SHP77 treated with DMSO at 0.1 percent for 48 hours (cell line): ENCODE measurements at regions not wholly inside any gene's neighbourhood (a gene's known extent, or its start where the extent isn't known, plus 50 kb on each side); places are given as distances from the start of the nearest gene placed in this dataset.
"Not testable (repeated sequence)": the region's sequence is repeated elsewhere in the genome, so short reads cannot be mapped to it uniquely, and the experiment has no call there.

Experiments
- DNase-seq: peaks from one replicate; lab custom pipeline; 2025; lab: John Stamatoyannopoulos, UW

GRCh38 chr3:137438561-137438960, 325.6 kb upstream of the SOX14 start:
- no peak for DNase-seq

GRCh38 chr3:137460944-137461343, 303.2 kb upstream of the SOX14 start:
- DNase-seq: no peak

GRCh38 chr3:137463131-137463530, 301.0 kb upstream of the SOX14 start:
- DNase-seq: no peak

GRCh38 chr3:137464341-137464740, 299.8 kb upstream of the SOX14 start:
- no peak for DNase-seq

GRCh38 chr3:137468446-137468845, 295.7 kb upstream of the SOX14 start:
- DNase-seq: no peak

GRCh38 chr3:137469263-137469662, 294.9 kb upstream of the SOX14 start:
- DNase-seq: no peak

GRCh38 chr3:137471130-137471529, 293.0 kb upstream of the SOX14 start:
- DNase-seq: no peak

GRCh38 chr3:137471558-137472204, 292.4 kb upstream of the SOX14 start:
- DNase-seq: no peak

- DNase-seq: no peak
Observed at GRCh38 chr3:137477614-137478013, 286.5 kb upstream of the SOX14 start.

GRCh38 chr3:137509354-137510045, 254.6 kb upstream of the SOX14 start:
- DNase-seq: no peak

GRCh38 chr3:137511655-137512054, 252.5 kb upstream of the SOX14 start:
- DNase-seq: no peak

- no peak for DNase-seq
Observed at GRCh38 chr3:137514853-137515252, 249.3 kb upstream of the SOX14 start.

- DNase-seq: no peak
Observed at GRCh38 chr3:137519602-137520001, 244.5 kb upstream of the SOX14 start.

- DNase-seq: no peak
Observed at GRCh38 chr3:137524751-137525150, 239.4 kb upstream of the SOX14 start.

- DNase-seq: no peak
Observed at GRCh38 chr3:137525471-137525870, 238.6 kb upstream of the SOX14 start.

GRCh38 chr3:137542049-137542448, 222.1 kb upstream of the SOX14 start:
- DNase-seq: no peak

GRCh38 chr3:137554242-137554641, 209.9 kb upstream of the SOX14 start:
- DNase-seq: no peak

- no peak for DNase-seq
Observed at GRCh38 chr3:137568880-137569279, 195.2 kb upstream of the SOX14 start.

- no peak for DNase-seq
Observed at GRCh38 chr3:137572931-137573330, 191.2 kb upstream of the SOX14 start.

GRCh38 chr3:137582484-137582883, 181.6 kb upstream of the SOX14 start:
- DNase-seq: no peak

GRCh38 chr3:137583256-137583655, 180.9 kb upstream of the SOX14 start:
- no peak for DNase-seq

- no peak for DNase-seq
Observed at GRCh38 chr3:137588871-137589270, 175.2 kb upstream of the SOX14 start.

GRCh38 chr3:137595415-137595814, 168.7 kb upstream of the SOX14 start:
- DNase-seq: not testable (repeated sequence)

- no peak for DNase-seq
Observed at GRCh38 chr3:137610723-137611122, 153.4 kb upstream of the SOX14 start.
